Esophagus muscularis mucosa (tissue), 4 donors: ENCODE measurements at regions not wholly inside any gene's neighbourhood (a gene's known extent, or its start where the extent isn't known, plus 50 kb on each side); places are given as distances from the start of the nearest gene placed in this dataset.

Source experiments
- CTCF ChIP-seq, 3 experiments: fragments of 200-600 bp in 2 of 3; fragments of 450-650 bp in 1 of 3; sonication (generic) in 2 of 3; IDR thresholded peaks; one replicate each; pipeline ENCODE4 v1.5.1; 2017 to 2019; ENCODE audit warnings: antibody characterized with exemption in 3 of 3, mild to moderate bottlenecking in 2 of 3, moderate library complexity in 1 of 3
- EP300 ChIP-seq: sonication (generic); formaldehyde crosslinking; IDR thresholded peaks from one replicate; pipeline ENCODE4 v1.6.1; 2017; ENCODE audit warnings: antibody characterized with exemption
- POLR2A ChIP-seq: fragments of 450-650 bp; IDR thresholded peaks from one replicate; pipeline ENCODE4 v1.6.1; 2017; ENCODE audit warnings: antibody characterized with exemption, moderate library complexity, mild to moderate bottlenecking, low read depth
- POLR2AphosphoS5 ChIP-seq, 2 donors: sonication (generic); formaldehyde crosslinking; IDR thresholded peaks; one replicate each; pipeline ENCODE4 v1.6.1; 2017; ENCODE audit warnings: antibody characterized with exemption in 2 of 2

- TF ChIP-seq EP300 (no peak), CTCF (IDR thresholded peaks at IDR 0.05) (no peak), POLR2AphosphoS5 (IDR thresholded peaks at IDR 0.05) (no peak), POLR2A (no peak)
Measured at GRCh38 chr3:168453623-168454022, 357.9 kb upstream of the GOLIM4 start.
